IMR-90 (cell line): ENCODE measurements at regions not wholly inside any gene's neighbourhood (a gene's known extent, or its start where the extent isn't known, plus 50 kb on each side); places are given as distances from the start of the nearest gene placed in this dataset.

Experiments used
- ATAC-seq: fragments of 200-7000 bp; cut with Tn5 transposase; 2 replicates; pipeline ENCODE4 v1.9.1; 2020; ENCODE audit warnings: low read depth, mild to moderate bottlenecking, moderate library complexity
- BruUV-seq: library from RNA; stranded (reverse); fragments of 400-500 nt; replicated peaks from 2 replicates; lab custom pipeline; 2021; lab: Mats Ljungman, UMichigan
- CTCF ChIA-PET: fragments of 300-600 bp; formaldehyde crosslinking; extraction: SDS; loops from one replicate; lab custom pipeline; 2021; ENCODE audit warnings: antibody characterized with exemption; lab: Yijun Ruan, JAX
- POLR2A ChIA-PET: fragments of 300-600 bp; sonication (Branson Sonifier 250); formaldehyde crosslinking; loops from one replicate; lab custom pipeline; 2022; ENCODE audit warnings: antibody characterized with exemption; ENCODE audit not compliant: unreplicated experiment; lab: Charles Lee
- DNase-seq: peaks from one replicate; pipeline ENCODE4 v3.0.0; 2013
- H2AFZ ChIP-seq: replicated peaks from 2 replicates; pipeline ENCODE3; 2013; ENCODE audit warnings: low read length, mild to moderate bottlenecking; ENCODE audit not compliant: poor library complexity
- H2AK5ac ChIP-seq: 2 replicates; pipeline ENCODE4 v1.6.1; 2013; ENCODE audit warnings: low read depth, low read length, inconsistent platforms
- H2AK9ac ChIP-seq: replicated peaks from 2 replicates; pipeline ENCODE3; 2013; ENCODE audit warnings: mild to moderate bottlenecking, low read depth, low read length, moderate library complexity; ENCODE audit not compliant: poor library complexity
- H2BK120ac ChIP-seq: 2 replicates; pipeline ENCODE4 v1.6.1; 2013; ENCODE audit warnings: low read depth, low read length, inconsistent platforms
- H2BK15ac ChIP-seq: 3 replicates; pipeline ENCODE4 v1.6.1; 2013; ENCODE audit warnings: low read depth, low read length, inconsistent platforms
- H2BK20ac ChIP-seq: 2 replicates; pipeline ENCODE4 v1.6.1; 2013; ENCODE audit warnings: low read depth, mild to moderate bottlenecking, inconsistent platforms, low read length, moderate library complexity
- H2BK5ac ChIP-seq: 2 replicates; pipeline ENCODE4 v1.6.1; 2013; ENCODE audit warnings: mild to moderate bottlenecking, low read depth, low read length, inconsistent platforms; ENCODE audit not compliant: poor library complexity, severe bottlenecking
- H3K14ac ChIP-seq: replicated peaks from 2 replicates; pipeline ENCODE4 v1.6.1; 2013; ENCODE audit warnings: low read depth, low read length, inconsistent platforms
- H3K18ac ChIP-seq: 2 replicates; pipeline ENCODE4 v1.6.1; 2013; ENCODE audit warnings: low read depth, low read length, control low read depth
- H3K23ac ChIP-seq: 2 replicates; pipeline ENCODE4 v1.6.1; 2013; ENCODE audit warnings: low read depth, low read length, inconsistent platforms
- H3K27ac ChIP-seq: 2 replicates; pipeline ENCODE4 v1.5.1; 2013; ENCODE audit warnings: mild to moderate bottlenecking, control low read depth, low read length; ENCODE audit not compliant: insufficient read depth
- H3K27me3 ChIP-seq: 2 replicates; pipeline ENCODE4 v1.6.1; 2013; ENCODE audit warnings: low read length; ENCODE audit not compliant: control insufficient read depth, insufficient read depth
- H3K36me3 ChIP-seq: 2 replicates; pipeline ENCODE4 v1.6.1; 2013; ENCODE audit warnings: low read length, mixed read lengths; ENCODE audit not compliant: control insufficient read depth, insufficient read depth
- H3K4ac ChIP-seq: 2 replicates; pipeline ENCODE4 v1.6.1; 2013; ENCODE audit warnings: low read depth, low read length, inconsistent platforms
- H3K4me1 ChIP-seq: 2 replicates; pipeline ENCODE4 v1.6.1; 2013; ENCODE audit warnings: low read length, mixed read lengths; ENCODE audit not compliant: control insufficient read depth, insufficient read depth
- H3K4me2 ChIP-seq: 2 replicates; pipeline ENCODE4 v1.6.1; 2013; ENCODE audit warnings: low read depth, mild to moderate bottlenecking, control low read depth, low read length, moderate library complexity
- H3K4me3 ChIP-seq: 2 replicates; pipeline ENCODE4 v1.5.1; 2013; ENCODE audit warnings: low read depth, mild to moderate bottlenecking, control low read depth, low read length, moderate library complexity; ENCODE audit not compliant: insufficient read depth
- H3K56ac ChIP-seq: 2 replicates; pipeline ENCODE4 v1.6.1; 2013; ENCODE audit warnings: low read length, inconsistent platforms; ENCODE audit not compliant: insufficient read depth; ENCODE audit errors: extremely low read depth
- H3K79me1 ChIP-seq, 2 experiments: 2 replicates each; pipeline ENCODE4 v1.6.1; 2013; ENCODE audit warnings: low read length in 2 of 2, inconsistent platforms in 1 of 2, low read depth in 1 of 2
- H3K9ac ChIP-seq: 2 replicates; pipeline ENCODE4 v1.6.1; 2013; ENCODE audit warnings: low read depth, low read length, control low read depth
- H3K9me1 ChIP-seq: 2 replicates; pipeline ENCODE4 v1.6.1; 2013; ENCODE audit warnings: low read length, inconsistent platforms; ENCODE audit not compliant: insufficient read depth
- H3K9me3 ChIP-seq: 2 replicates; pipeline ENCODE4 v1.6.1; 2013; ENCODE audit warnings: low read length; ENCODE audit not compliant: control insufficient read depth, insufficient read depth
- H4K20me1 ChIP-seq: 2 replicates; pipeline ENCODE4 v1.6.1; 2013; ENCODE audit warnings: low read length, inconsistent platforms; ENCODE audit not compliant: insufficient read depth
- H4K5ac ChIP-seq: 2 replicates; pipeline ENCODE4 v1.6.1; 2013; ENCODE audit warnings: mild to moderate bottlenecking, low read depth, low read length, control low read depth
- H4K8ac ChIP-seq, 2 experiments: 2 replicates each; pipeline ENCODE4 v1.6.1; 2013; ENCODE audit warnings: low read depth in 2 of 2, low read length in 2 of 2, control low read depth in 1 of 2, inconsistent platforms in 1 of 2
- H4K91ac ChIP-seq: 2 replicates; pipeline ENCODE4 v1.6.1; 2013; ENCODE audit warnings: low read depth, low read length, inconsistent platforms; ENCODE audit not compliant: insufficient read depth
- CEBPB ChIP-seq: IDR thresholded peaks from 2 replicates; pipeline ENCODE4 v1.6.1; 2012; ENCODE audit warnings: low read depth, low read length, improper control_type of control experiment
- CHD1 ChIP-seq: IDR thresholded peaks from 2 replicates; pipeline ENCODE4 v1.6.1; 2012; ENCODE audit warnings: low read depth, low read length, improper control_type of control experiment
- CTCF ChIP-seq: conservative IDR thresholded peaks from 2 replicates; pipeline ENCODE4 v1.5.1; 2012; ENCODE audit warnings: mild to moderate bottlenecking, low read depth, low read length, improper control_type of control experiment
- ELK1 ChIP-seq: fragments of 150-350 bp; IDR thresholded peaks from 2 replicates; pipeline ENCODE4 v1.6.1; 2016; ENCODE audit warnings: low read depth, mild to moderate bottlenecking, low read length, moderate library complexity, borderline replicate concordance
- FOS ChIP-seq: fragments of 150-350 bp; IDR thresholded peaks from 2 replicates; pipeline ENCODE4 v1.6.1; 2016; ENCODE audit warnings: low read depth, low read length
- MAFK ChIP-seq: IDR thresholded peaks from 2 replicates; pipeline ENCODE4 v1.6.1; 2012; ENCODE audit warnings: low read depth, low read length, improper control_type of control experiment
- MAZ ChIP-seq: IDR thresholded peaks from 2 replicates; pipeline ENCODE4 v1.6.1; 2012; ENCODE audit warnings: low read depth, mild to moderate bottlenecking, low read length, improper control_type of control experiment, moderate library complexity, borderline replicate concordance
- MXI1 ChIP-seq: IDR thresholded peaks from 2 replicates; pipeline ENCODE4 v1.6.1; 2012; ENCODE audit warnings: low read depth, mild to moderate bottlenecking, low read length, moderate library complexity, borderline replicate concordance
- NFE2L2 ChIP-seq: fragments of 150-350 bp; IDR thresholded peaks from 2 replicates; pipeline ENCODE4 v1.6.1; 2016; ENCODE audit warnings: low read depth, mild to moderate bottlenecking, low read length
- POLR2A ChIP-seq: IDR thresholded peaks from 2 replicates; pipeline ENCODE4 v1.6.1; 2012; ENCODE audit warnings: mild to moderate bottlenecking, low read depth, low read length
- RAD21 ChIP-seq: IDR thresholded peaks from 2 replicates; pipeline ENCODE4 v1.6.1; 2012; ENCODE audit warnings: low read length, improper control_type of control experiment
- RCOR1 ChIP-seq: IDR thresholded peaks from 2 replicates; pipeline ENCODE4 v1.6.1; 2012; ENCODE audit warnings: mild to moderate bottlenecking, low read length, improper control_type of control experiment; ENCODE audit not compliant: insufficient replicate concordance
- RFX5 ChIP-seq: IDR thresholded peaks from 2 replicates; pipeline ENCODE4 v1.8.0; 2012; ENCODE audit warnings: low read depth, mild to moderate bottlenecking, low read length, moderate library complexity
- SMC3 ChIP-seq: fragments of 150-350 bp; IDR thresholded peaks from 2 replicates; pipeline ENCODE4 v1.6.1; 2016; ENCODE audit warnings: low read depth, mild to moderate bottlenecking, antibody characterized with exemption, low read length, moderate library complexity
- USF2 ChIP-seq: fragments of 150-350 bp; IDR thresholded peaks from 2 replicates; pipeline ENCODE4 v1.6.1; 2017; ENCODE audit warnings: mild to moderate bottlenecking, antibody characterized with exemption, low read length, low read depth
- WGBS, 2 experiments: methylation state at CpG; one replicate each; pipeline versions ENCODE4 v1.1.5 to v1.1.7; 2013; ENCODE audit warnings: missing lambda C conversion rate in 2 of 2; ENCODE audit not compliant: insufficient read length in 1 of 2; ENCODE audit errors: extremely low coverage in 2 of 2; 5-methylcytosine and 5-hydroxymethylcytosine counted together
- dilution Hi-C: fragments of 300-500 bp; cut with HindIII; formaldehyde crosslinking; loops from one replicate; pipeline ENCODE4 v1.14.3; 2018; ENCODE audit warnings: low sequenced_read_pairs; ENCODE audit not compliant: unreplicated experiment
- in situ Hi-C: fragments of 300-500 bp; cut with MboI; formaldehyde crosslinking; loops from 3 replicates; pipeline ENCODE4 v1.14.3; 2019; ENCODE audit warnings: low sequenced_read_pairs, inconsistent platforms, mixed read lengths
- intact Hi-C: fragments of 100-400 bp; cut with micrococcal nuclease; formaldehyde crosslinking; loops from 2 replicates; pipeline ENCODE4 v1.10.0; 2022

GRCh38 chr2:52613064-52613463 is 1154.5 kb upstream of the CHAC2 start:
- intact Hi-C loops, result loop anchor here (10.0 kb wide), 1 partner anchor 468 kb away; no protein-coding TSS in a partner anchor
- no peak for DNase-seq
- dilution Hi-C loops, result no loop called here

More at GRCh38 chr2:52613064-52613463, 1154.5 kb upstream of the CHAC2 start:
- H3K23ac ChIP-seq, result no peak overlapping the region
- WGBS, 2 experiments, result no CpG with 5 or more reads among the region's 4 CpGs
- no peak overlapping the region for H3K56ac ChIP-seq
- H3K4me2 ChIP-seq, result no peak overlapping the region
- H3K9me3 ChIP-seq, result no peaks in the 10 kb centered on the region
- H4K8ac ChIP-seq, result no peak overlapping the region
- no peaks in the 10 kb centered on the region for H3K79me1 ChIP-seq
- H2BK120ac ChIP-seq, result no peak overlapping the region
- no peaks in the 10 kb centered on the region for H3K27me3 ChIP-seq
- no peak overlapping the region for H2AK9ac ChIP-seq
- in situ Hi-C loops, result no loop called here
- no peak overlapping the region for H3K4me3 ChIP-seq
- H3K36me3 ChIP-seq, result no peaks in the 10 kb centered on the region
- H3K9me1 ChIP-seq, result no peaks in the 10 kb centered on the region
- H2AK5ac ChIP-seq, result no peak overlapping the region
- no peak overlapping the region for H4K91ac ChIP-seq
- ChIA-PET CTCF (interaction anchor here (0.5 kb wide), 1 partner anchor 960 kb away, joined by 3 read pairs; no protein-coding TSS in a partner anchor), POLR2A (no interaction called here)
- H3K18ac ChIP-seq, result no peak overlapping the region
- H3K9ac ChIP-seq, result no peak overlapping the region
- no TSS peak for BruUV-seq
- ATAC-seq, result no peak
- no peaks in the 10 kb centered on the region for H3K4me1 ChIP-seq
- H4K5ac ChIP-seq, result no peak overlapping the region
- H4K20me1 ChIP-seq, result no peaks in the 10 kb centered on the region
- no peak overlapping the region for H2BK15ac ChIP-seq
- no peak overlapping the region for H3K27ac ChIP-seq
- TF ChIP-seq SMC3 (no peak), RAD21 (no peak), FOS (no peak), CHD1 (no peak), CTCF (no peak), NFE2L2 (no peak), RFX5 (no peak), CEBPB (no peak), RCOR1 (no peak), MAFK (no peak), MXI1 (no peak), MAZ (no peak), USF2 (no peak), ELK1 (no peak), POLR2A (no peak)
- H2BK20ac ChIP-seq, result no peak overlapping the region
- H3K4ac ChIP-seq, result no peak overlapping the region
- no peak overlapping the region for H2AFZ ChIP-seq
- H3K14ac ChIP-seq, result no peak overlapping the region
- H2BK5ac ChIP-seq, result no peak overlapping the region
